Ovary (tissue), 7 donors: ENCODE measurements at regions not wholly inside any gene's neighbourhood (a gene's known extent, or its start where the extent isn't known, plus 50 kb on each side); places are given as distances from the start of the nearest gene placed in this dataset.

ENCODE experiments used
- DNase-seq, 5 donors: peaks; one replicate each; pipeline ENCODE4 v3.0.0-alpha.2; 2019 to 2020
- H3K27ac ChIP-seq, 2 donors: fragments of 200-600 bp; one replicate each; pipeline versions ENCODE4 v1.5.1 to v1.8.0; 2019 to 2022
- H3K27me3 ChIP-seq: fragments of 200-600 bp; one replicate; pipeline ENCODE4 v1.8.0; 2022
- H3K36me3 ChIP-seq: fragments of 200-600 bp; sonication (generic); one replicate; pipeline ENCODE4 v1.5.1; 2019
- H3K4me1 ChIP-seq: one replicate; pipeline ENCODE4 v1.8.1; 2013; ENCODE audit warnings: mild to moderate bottlenecking, moderate library complexity; ENCODE audit not compliant: insufficient read depth
- H3K4me3 ChIP-seq: fragments of 200-600 bp; sonication (generic); one replicate; pipeline ENCODE4 v1.5.1; 2017
- H3K9me3 ChIP-seq, 2 donors: fragments of 200-600 bp in 1 of 2; sonication (generic) in 1 of 2; one replicate each; pipeline versions ENCODE4 v1.5.1 to v1.8.1; 2013 to 2019; ENCODE audit warnings: mild to moderate bottlenecking in 1 of 2, moderate library complexity in 1 of 2
- EP300 ChIP-seq: sonication (generic); formaldehyde crosslinking; IDR thresholded peaks from one replicate; pipeline ENCODE4 v1.6.1; 2017; ENCODE audit warnings: antibody characterized with exemption
- POLR2A ChIP-seq: fragments of 450-650 bp; IDR thresholded peaks from one replicate; pipeline ENCODE4 v1.6.1; 2017; ENCODE audit warnings: antibody characterized with exemption, mild to moderate bottlenecking, moderate library complexity
- WGBS, 3 donors: extraction: QIAGEN DNeasy Blood & Tissue Kit in 1 of 3; methylation state at CpG; one replicate each; pipeline versions ENCODE4 v1.1.5 to v1.1.7; 2013 to 2017; 5-methylcytosine and 5-hydroxymethylcytosine counted together
- intact Hi-C, 4 donors: fragments of 100-400 bp; cut with DNase I; formaldehyde crosslinking; loops; one replicate each; pipeline versions ENCODE4 v1.11.0 to v1.15.1; 2022 to 2023
- TF ChIP-seq, protein P1 (sequence below), 3 donors: fragments of 450-650 bp in 2 of 3; fragments of 200-600 bp in 1 of 3; IDR thresholded peaks; one replicate each; pipeline versions ENCODE4 v1.5.1 to v1.8.0; 2016 to 2022; ENCODE audit warnings: antibody characterized with exemption in 3 of 3, mild to moderate bottlenecking in 1 of 3
- donor health status: DM: no; HTN: no; CAD: no; lungs with moderate emphysema.
- donor health status: DM: no; HTN: no; CAD: no.
- donor health status: Bipolar disorder and iron deficiency.
- donor health status: DM: no; HTN: no; CAD: no.
- donor health status: DM: yes; HTN: yes; CAD: no.

DNA sequence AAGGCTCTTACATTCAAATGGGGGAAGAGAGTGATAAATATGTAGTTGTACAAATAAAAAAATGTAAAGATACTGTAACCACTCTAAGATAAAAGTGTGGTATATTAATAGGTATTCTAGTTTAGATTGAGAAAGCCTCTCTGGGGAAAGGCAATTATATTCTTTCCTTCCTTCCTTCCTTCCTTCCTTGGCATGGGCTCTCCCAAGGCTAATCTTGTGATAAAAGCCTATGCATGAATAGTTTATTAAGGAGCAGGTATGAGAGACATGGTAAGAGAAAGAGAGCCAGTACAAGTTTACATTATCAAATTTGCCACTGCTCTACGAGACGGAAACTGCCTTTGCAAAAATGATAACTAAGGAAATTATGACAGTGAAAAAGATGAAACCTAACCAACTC lies 588.8 kb downstream of the PRELID2 start:
- H3K9me3 ChIP-seq, result no peaks in the 10 kb centered on the region
- intact Hi-C loops, result no loop called here
- H3K27me3 ChIP-seq, result no peaks in the 10 kb centered on the region
- no peak overlapping the region for H3K27ac ChIP-seq
- no peaks in the 10 kb centered on the region for H3K4me1 ChIP-seq
- TF ChIP-seq POLR2A (no peak), EP300 (no peak)
- TF ChIP-seq, protein P1, sequence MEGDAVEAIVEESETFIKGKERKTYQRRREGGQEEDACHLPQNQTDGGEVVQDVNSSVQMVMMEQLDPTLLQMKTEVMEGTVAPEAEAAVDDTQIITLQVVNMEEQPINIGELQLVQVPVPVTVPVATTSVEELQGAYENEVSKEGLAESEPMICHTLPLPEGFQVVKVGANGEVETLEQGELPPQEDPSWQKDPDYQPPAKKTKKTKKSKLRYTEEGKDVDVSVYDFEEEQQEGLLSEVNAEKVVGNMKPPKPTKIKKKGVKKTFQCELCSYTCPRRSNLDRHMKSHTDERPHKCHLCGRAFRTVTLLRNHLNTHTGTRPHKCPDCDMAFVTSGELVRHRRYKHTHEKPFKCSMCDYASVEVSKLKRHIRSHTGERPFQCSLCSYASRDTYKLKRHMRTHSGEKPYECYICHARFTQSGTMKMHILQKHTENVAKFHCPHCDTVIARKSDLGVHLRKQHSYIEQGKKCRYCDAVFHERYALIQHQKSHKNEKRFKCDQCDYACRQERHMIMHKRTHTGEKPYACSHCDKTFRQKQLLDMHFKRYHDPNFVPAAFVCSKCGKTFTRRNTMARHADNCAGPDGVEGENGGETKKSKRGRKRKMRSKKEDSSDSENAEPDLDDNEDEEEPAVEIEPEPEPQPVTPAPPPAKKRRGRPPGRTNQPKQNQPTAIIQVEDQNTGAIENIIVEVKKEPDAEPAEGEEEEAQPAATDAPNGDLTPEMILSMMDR (IDR thresholded peaks at IDR 0.05), result no peak
- WGBS, 3 donors, result 74 to 79% (median 77%) methylated on average over 2 of the region's 2 CpGs
- H3K36me3 ChIP-seq, result no peaks in the 10 kb centered on the region
- H3K4me3 ChIP-seq, result no peak overlapping the region
- no peak for DNase-seq

GRCh38 chr5:145245354-145245753 lies 589.8 kb downstream of the PRELID2 start:
- no peak for DNase-seq
- no peaks in the 10 kb centered on the region for H3K4me1 ChIP-seq
- no peak overlapping the region for H3K27ac ChIP-seq
- 4 to 9% (median 6%) methylated on average over 5 of the region's 5 CpGs for WGBS, 3 donors
- no peak overlapping the region for H3K4me3 ChIP-seq
- TF ChIP-seq EP300, result no peak
- TF ChIP-seq, protein P1 (IDR thresholded peaks at IDR 0.05), result no peak
- no peak for TF ChIP-seq POLR2A
- no peaks in the 10 kb centered on the region for H3K36me3 ChIP-seq
- no peaks in the 10 kb centered on the region for H3K9me3 ChIP-seq
- no peaks in the 10 kb centered on the region for H3K27me3 ChIP-seq
- intact Hi-C loops, result no loop called here

DNA sequence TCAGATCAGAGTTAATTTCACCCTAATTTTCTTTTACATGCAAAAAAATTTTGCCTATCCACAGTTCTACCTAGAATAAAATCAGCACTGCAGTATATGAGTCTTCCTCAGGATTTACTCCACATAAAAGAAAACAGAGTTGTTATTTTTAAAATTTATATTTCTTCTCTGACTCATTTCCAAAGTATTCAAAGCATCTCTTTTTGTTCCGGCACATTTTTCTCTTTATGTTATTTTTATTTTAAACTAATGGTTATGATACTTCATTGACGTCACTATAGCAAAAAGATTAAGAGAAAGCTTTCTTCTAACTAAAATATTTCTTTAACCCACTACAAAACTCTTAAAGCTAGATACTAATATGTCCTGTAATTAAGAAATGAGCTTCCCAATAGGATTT lies 590.4 kb downstream of the PRELID2 start:
- TF ChIP-seq POLR2A, result no peak
- TF ChIP-seq, protein P1 (IDR thresholded peaks at IDR 0.05), result no peak
- no peak for TF ChIP-seq EP300

DNA sequence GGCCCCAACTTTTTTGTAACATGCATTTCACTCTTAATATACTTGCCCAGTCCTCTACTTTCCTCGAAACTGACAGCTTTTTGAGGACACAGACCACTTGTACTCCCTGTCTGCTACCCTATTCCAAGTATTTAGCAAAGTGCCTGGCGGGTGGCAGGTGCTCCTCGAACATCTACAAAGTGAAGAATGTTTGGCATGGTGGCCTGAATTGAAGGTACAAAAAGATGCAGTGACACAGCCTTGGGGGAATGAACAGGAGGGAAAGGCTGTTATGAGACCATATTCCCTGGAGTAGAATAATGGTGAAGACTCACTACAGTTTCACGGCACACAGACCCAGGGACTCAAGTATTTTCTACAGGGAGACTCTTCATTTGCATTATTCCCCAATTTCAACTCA lies 590.9 kb downstream of the PRELID2 start:
- TF ChIP-seq, protein P1 (IDR thresholded peaks at IDR 0.05), result no peak
- TF ChIP-seq EP300 (no peak), POLR2A (no peak)
- 91 to 97% (median 93%) methylated on average over 4 of the region's 4 CpGs for WGBS, 3 donors
- Histone ChIP-seq H3K4me1 (no peaks in the 10 kb centered on the region), H3K9me3 (no peaks in the 10 kb centered on the region), H3K36me3 (no peaks in the 10 kb centered on the region), H3K4me3 (no peak overlapping the region), H3K27me3 (no peaks in the 10 kb centered on the region), H3K27ac (no peak overlapping the region)
- DNase-seq, result no peak
- intact Hi-C loops, result no loop called here

More for the DNA sequence above, 590.4 kb downstream of the PRELID2 start:
- H3K4me1 ChIP-seq, result no peaks in the 10 kb centered on the region
- no peak for DNase-seq
- no peak overlapping the region for H3K4me3 ChIP-seq
- H3K36me3 ChIP-seq, result no peaks in the 10 kb centered on the region
- no peaks in the 10 kb centered on the region for H3K9me3 ChIP-seq
- no peak overlapping the region for H3K27ac ChIP-seq
- no peaks in the 10 kb centered on the region for H3K27me3 ChIP-seq
- intact Hi-C loops, result no loop called here
- WGBS, 3 donors, result 4 to 6% (median 5%) methylated on average over 2 of the region's 2 CpGs

DNA sequence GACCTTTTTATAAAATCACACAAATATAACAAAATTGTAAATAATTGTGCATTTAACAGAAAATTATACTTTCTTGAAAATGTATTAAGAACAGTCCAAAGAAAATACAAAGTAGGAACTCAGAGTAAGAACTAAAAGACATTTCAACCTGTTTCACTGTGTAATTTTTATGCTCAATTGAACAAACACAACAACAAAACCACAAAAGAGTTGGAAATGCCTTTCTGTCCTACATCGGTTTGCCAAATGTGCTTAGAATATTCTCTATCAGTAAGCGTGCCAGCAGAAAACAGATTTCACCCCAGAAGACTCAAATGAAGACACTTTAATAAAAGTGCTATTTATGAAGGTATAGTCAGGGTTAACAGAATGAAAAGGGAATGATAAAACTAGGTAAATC lies 592.1 kb downstream of the PRELID2 start:
- H3K9me3 ChIP-seq, result no peaks in the 10 kb centered on the region
- WGBS, 3 donors, result 73 to 81% (median 80%) methylated on average over 2 of the region's 2 CpGs
- H3K27me3 ChIP-seq, result no peaks in the 10 kb centered on the region
- no peak overlapping the region for H3K4me3 ChIP-seq
- no peak for TF ChIP-seq POLR2A
- TF ChIP-seq, protein P1 (IDR thresholded peaks at IDR 0.05), result no peak
- no peak for TF ChIP-seq EP300
- H3K4me1 ChIP-seq, result no peaks in the 10 kb centered on the region
- intact Hi-C loops, result no loop called here
- H3K27ac ChIP-seq, result no peak overlapping the region
- DNase-seq, result no peak
- H3K36me3 ChIP-seq, result no peaks in the 10 kb centered on the region
